ENCODE measurements at regions not wholly inside any gene's neighbourhood (a gene's known extent, or its start where the extent isn't known, plus 50 kb on each side); places are given as distances from the start of the nearest gene placed in this dataset.

DNA sequence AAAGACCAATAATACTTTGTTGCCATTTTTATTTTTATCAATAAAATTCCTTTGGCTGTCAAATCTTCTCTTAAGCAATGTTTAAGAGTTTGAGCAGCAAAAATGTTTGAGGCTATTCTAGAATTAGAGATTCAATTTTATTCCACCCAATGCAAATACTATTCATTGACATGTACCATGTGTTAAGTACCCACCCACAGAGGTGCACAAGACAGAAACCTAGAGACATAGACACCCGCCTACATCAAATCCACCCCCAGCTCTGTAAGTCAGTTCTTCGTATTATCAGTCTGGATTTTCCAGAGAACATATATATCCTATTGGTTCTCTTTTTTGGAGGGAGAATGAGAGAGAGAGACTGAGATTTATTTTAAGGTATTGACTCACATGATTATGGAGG lies 463.7 kb downstream of the EPM2A start:
- H3K4me2 ChIP-seq = no peak overlapping the region
- Mint-ChIP-seq H3K36me3 (ENCODE audit: low read depth) (no peaks in the 10 kb centered on the region), H3K4me3 (no peak overlapping the region), H3K27me3 (ENCODE audit: insufficient read depth, low read depth, poor library complexity) (no peaks in the 10 kb centered on the region), H3K27ac (no peak overlapping the region), H3K4me1 (no peaks in the 10 kb centered on the region; the same call in 1 of the 3 replicates), H3K9me3 (no peaks in the 10 kb centered on the region)
- no peak overlapping the region for H3K4me3 ChIP-seq
- TF ChIP-seq, protein P1, sequence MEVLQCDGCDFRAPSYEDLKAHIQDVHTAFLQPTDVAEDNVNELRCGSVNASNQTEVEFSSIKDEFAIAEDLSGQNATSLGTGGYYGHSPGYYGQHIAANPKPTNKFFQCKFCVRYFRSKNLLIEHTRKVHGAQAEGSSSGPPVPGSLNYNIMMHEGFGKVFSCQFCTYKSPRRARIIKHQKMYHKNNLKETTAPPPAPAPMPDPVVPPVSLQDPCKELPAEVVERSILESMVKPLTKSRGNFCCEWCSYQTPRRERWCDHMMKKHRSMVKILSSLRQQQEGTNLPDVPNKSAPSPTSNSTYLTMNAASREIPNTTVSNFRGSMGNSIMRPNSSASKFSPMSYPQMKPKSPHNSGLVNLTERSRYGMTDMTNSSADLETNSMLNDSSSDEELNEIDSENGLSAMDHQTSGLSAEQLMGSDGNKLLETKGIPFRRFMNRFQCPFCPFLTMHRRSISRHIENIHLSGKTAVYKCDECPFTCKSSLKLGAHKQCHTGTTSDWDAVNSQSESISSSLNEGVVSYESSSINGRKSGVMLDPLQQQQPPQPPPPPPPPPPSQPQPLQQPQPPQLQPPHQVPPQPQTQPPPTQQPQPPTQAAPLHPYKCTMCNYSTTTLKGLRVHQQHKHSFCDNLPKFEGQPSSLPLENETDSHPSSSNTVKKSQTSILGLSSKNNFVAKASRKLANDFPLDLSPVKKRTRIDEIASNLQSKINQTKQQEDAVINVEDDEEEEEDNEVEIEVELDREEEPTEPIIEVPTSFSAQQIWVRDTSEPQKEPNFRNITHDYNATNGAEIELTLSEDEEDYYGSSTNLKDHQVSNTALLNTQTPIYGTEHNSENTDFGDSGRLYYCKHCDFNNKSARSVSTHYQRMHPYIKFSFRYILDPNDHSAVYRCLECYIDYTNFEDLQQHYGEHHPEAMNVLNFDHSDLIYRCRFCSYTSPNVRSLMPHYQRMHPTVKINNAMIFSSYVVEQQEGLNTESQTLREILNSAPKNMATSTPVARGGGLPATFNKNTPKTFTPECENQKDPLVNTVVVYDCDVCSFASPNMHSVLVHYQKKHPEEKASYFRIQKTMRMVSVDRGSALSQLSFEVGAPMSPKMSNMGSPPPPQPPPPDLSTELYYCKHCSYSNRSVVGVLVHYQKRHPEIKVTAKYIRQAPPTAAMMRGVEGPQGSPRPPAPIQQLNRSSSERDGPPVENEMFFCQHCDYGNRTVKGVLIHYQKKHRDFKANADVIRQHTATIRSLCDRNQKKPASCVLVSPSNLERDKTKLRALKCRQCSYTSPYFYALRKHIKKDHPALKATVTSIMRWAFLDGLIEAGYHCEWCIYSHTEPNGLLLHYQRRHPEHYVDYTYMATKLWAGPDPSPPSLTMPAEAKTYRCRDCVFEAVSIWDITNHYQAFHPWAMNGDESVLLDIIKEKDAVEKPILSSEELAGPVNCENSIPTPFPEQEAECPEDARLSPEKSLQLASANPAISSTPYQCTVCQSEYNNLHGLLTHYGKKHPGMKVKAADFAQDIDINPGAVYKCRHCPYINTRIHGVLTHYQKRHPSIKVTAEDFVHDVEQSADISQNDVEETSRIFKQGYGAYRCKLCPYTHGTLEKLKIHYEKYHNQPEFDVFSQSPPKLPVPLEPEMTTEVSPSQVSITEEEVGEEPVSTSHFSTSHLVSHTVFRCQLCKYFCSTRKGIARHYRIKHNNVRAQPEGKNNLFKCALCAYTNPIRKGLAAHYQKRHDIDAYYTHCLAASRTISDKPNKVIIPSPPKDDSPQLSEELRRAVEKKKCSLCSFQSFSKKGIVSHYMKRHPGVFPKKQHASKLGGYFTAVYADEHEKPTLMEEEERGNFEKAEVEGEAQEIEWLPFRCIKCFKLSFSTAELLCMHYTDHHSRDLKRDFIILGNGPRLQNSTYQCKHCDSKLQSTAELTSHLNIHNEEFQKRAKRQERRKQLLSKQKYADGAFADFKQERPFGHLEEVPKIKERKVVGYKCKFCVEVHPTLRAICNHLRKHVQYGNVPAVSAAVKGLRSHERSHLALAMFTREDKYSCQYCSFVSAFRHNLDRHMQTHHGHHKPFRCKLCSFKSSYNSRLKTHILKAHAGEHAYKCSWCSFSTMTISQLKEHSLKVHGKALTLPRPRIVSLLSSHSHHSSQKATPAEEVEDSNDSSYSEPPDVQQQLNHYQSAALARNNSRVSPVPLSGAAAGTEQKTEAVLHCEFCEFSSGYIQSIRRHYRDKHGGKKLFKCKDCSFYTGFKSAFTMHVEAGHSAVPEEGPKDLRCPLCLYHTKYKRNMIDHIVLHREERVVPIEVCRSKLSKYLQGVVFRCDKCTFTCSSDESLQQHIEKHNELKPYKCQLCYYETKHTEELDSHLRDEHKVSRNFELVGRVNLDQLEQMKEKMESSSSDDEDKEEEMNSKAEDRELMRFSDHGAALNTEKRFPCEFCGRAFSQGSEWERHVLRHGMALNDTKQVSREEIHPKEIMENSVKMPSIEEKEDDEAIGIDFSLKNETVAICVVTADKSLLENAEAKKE (CRISPR knock-in tag; IDR thresholded peaks at IDR 0.05) = no peak
- TF ChIP-seq, protein P2, sequence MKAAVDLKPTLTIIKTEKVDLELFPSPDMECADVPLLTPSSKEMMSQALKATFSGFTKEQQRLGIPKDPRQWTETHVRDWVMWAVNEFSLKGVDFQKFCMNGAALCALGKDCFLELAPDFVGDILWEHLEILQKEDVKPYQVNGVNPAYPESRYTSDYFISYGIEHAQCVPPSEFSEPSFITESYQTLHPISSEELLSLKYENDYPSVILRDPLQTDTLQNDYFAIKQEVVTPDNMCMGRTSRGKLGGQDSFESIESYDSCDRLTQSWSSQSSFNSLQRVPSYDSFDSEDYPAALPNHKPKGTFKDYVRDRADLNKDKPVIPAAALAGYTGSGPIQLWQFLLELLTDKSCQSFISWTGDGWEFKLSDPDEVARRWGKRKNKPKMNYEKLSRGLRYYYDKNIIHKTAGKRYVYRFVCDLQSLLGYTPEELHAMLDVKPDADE (IDR thresholded peaks at IDR 0.05) = no peak
- TF ChIP-seq POLR2AphosphoS5 (IDR thresholded peaks at IDR 0.05; ENCODE audit: low read depth) = no peak
- TF ChIP-seq, protein P3, sequence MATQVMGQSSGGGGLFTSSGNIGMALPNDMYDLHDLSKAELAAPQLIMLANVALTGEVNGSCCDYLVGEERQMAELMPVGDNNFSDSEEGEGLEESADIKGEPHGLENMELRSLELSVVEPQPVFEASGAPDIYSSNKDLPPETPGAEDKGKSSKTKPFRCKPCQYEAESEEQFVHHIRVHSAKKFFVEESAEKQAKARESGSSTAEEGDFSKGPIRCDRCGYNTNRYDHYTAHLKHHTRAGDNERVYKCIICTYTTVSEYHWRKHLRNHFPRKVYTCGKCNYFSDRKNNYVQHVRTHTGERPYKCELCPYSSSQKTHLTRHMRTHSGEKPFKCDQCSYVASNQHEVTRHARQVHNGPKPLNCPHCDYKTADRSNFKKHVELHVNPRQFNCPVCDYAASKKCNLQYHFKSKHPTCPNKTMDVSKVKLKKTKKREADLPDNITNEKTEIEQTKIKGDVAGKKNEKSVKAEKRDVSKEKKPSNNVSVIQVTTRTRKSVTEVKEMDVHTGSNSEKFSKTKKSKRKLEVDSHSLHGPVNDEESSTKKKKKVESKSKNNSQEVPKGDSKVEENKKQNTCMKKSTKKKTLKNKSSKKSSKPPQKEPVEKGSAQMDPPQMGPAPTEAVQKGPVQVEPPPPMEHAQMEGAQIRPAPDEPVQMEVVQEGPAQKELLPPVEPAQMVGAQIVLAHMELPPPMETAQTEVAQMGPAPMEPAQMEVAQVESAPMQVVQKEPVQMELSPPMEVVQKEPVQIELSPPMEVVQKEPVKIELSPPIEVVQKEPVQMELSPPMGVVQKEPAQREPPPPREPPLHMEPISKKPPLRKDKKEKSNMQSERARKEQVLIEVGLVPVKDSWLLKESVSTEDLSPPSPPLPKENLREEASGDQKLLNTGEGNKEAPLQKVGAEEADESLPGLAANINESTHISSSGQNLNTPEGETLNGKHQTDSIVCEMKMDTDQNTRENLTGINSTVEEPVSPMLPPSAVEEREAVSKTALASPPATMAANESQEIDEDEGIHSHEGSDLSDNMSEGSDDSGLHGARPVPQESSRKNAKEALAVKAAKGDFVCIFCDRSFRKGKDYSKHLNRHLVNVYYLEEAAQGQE (IDR thresholded peaks at IDR 0.05; ENCODE audit: unreplicated experiment) = no peak
- no peaks in the 10 kb centered on the region for H3K9me2 ChIP-seq (ENCODE audit: insufficient read depth)
- H4K20me1 ChIP-seq (replicated peaks; ENCODE audit: insufficient read depth) = no peaks in the 10 kb centered on the region
- H3K4me1 ChIP-seq (ENCODE audit: insufficient read depth) = no peaks in the 10 kb centered on the region; the same call in 1 of the 2 replicates
- H3K27me3 ChIP-seq (ENCODE audit: insufficient read depth) = no peaks in the 10 kb centered on the region
- H2AFZ ChIP-seq = no peak overlapping the region
- DNase-seq (ENCODE audit: low spot score) (no peak), ATAC-seq (no peak)
- H3K27ac ChIP-seq (ENCODE audit: low read depth) = no peak overlapping the region
- H3K79me2 ChIP-seq (replicated peaks; ENCODE audit: insufficient read depth) = no peaks in the 10 kb centered on the region
- no peaks in the 10 kb centered on the region for H3K36me3 ChIP-seq (ENCODE audit: insufficient read depth)
- H3F3A ChIP-seq (replicated peaks; ENCODE audit: low read depth) = no peaks in the 10 kb centered on the region

Measured in GM23338 (cell line).